ENCODE measurements at regions not wholly inside any gene's neighbourhood (a gene's known extent, or its start where the extent isn't known, plus 50 kb on each side); places are given as distances from the start of the nearest gene placed in this dataset.

DNA sequence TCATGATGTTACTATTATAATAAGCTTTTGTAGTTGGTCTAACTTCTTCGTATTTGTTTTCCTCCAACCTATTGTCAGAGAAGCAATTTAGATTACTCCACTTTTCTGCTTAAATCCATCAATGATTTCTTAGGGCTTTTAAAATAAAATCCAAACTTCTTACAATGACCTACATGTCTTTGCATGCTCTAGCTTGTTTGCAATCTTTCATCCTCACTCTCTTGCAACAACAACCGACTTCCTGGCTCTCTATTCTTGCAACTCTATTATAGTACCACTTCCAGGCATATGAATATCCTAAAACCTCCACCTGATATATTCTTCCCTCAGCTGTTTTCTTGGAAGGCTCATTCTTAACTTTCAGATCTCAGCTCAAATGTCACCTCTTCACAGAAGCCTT is 1288.7 kb downstream of the PLA2G4A start:
- Histone ChIP-seq H4K20me1 (ENCODE audit: insufficient read depth, low read length) (no peaks in the 10 kb centered on the region), H3K4me3 (ENCODE audit: low read depth, low read length, poor library complexity, severe bottlenecking) (no peak overlapping the region), H3K4me2 (ENCODE audit: low read length) (no peak overlapping the region), H3K79me2 (ENCODE audit: insufficient read depth, low read length) (no peaks in the 10 kb centered on the region), H3K27ac (ENCODE audit: low read depth, low read length, poor library complexity, severe bottlenecking) (no peak overlapping the region), H3K9me3 (ENCODE audit: low read length) (no peaks in the 10 kb centered on the region), H3K4me1 (ENCODE audit: insufficient read depth, low read length, severe bottlenecking) (no peaks in the 10 kb centered on the region), H2AFZ (ENCODE audit: low read length) (no peak overlapping the region), H3F3A (ENCODE audit: insufficient read depth, low read length) (no peaks in the 10 kb centered on the region), H3K27me3 (ENCODE audit: insufficient read depth, low read length) (no peaks in the 10 kb centered on the region), H3K36me3 (ENCODE audit: insufficient read depth, low read length) (no peaks in the 10 kb centered on the region), H3K9ac (ENCODE audit: low read length) (no peak overlapping the region), H3K9me2 (ENCODE audit: low read depth, low read length) (no peaks in the 10 kb centered on the region)
- no peak for TF ChIP-seq EZH2 (IDR thresholded peaks at IDR 0.05; ENCODE audit: borderline replicate concordance, low read length)
- TF ChIP-seq, protein P1, sequence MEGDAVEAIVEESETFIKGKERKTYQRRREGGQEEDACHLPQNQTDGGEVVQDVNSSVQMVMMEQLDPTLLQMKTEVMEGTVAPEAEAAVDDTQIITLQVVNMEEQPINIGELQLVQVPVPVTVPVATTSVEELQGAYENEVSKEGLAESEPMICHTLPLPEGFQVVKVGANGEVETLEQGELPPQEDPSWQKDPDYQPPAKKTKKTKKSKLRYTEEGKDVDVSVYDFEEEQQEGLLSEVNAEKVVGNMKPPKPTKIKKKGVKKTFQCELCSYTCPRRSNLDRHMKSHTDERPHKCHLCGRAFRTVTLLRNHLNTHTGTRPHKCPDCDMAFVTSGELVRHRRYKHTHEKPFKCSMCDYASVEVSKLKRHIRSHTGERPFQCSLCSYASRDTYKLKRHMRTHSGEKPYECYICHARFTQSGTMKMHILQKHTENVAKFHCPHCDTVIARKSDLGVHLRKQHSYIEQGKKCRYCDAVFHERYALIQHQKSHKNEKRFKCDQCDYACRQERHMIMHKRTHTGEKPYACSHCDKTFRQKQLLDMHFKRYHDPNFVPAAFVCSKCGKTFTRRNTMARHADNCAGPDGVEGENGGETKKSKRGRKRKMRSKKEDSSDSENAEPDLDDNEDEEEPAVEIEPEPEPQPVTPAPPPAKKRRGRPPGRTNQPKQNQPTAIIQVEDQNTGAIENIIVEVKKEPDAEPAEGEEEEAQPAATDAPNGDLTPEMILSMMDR (IDR thresholded peaks at IDR 0.05; ENCODE audit: low read length): no peak

DNA sequence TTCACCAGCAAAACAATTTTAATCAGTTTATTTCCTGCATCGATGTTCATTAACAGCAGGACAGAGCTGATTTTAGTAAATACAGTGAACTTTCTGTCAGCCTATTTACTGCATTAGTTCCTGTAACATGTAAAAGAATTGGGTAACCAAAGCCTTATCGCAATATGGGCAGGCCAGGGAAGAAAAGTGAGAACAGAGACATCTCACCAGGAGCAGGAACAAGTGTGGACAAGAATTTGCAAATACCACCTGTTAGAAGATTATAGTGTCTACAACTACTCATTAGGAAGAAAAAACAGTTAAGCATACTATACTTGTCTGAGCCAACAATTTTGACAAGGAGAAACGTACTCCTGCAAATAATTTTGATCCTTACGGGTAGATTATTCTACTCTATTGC is 1293.9 kb downstream of the PLA2G4A start:
- Histone ChIP-seq H2AFZ (ENCODE audit: low read length) (no peak overlapping the region), H3F3A (ENCODE audit: insufficient read depth, low read length) (no peaks in the 10 kb centered on the region), H3K36me3 (ENCODE audit: insufficient read depth, low read length) (no peaks in the 10 kb centered on the region), H3K27me3 (ENCODE audit: insufficient read depth, low read length) (no peaks in the 10 kb centered on the region), H3K9ac (ENCODE audit: low read length) (no peak overlapping the region), H3K79me2 (ENCODE audit: insufficient read depth, low read length) (no peaks in the 10 kb centered on the region), H3K9me3 (ENCODE audit: low read length) (no peaks in the 10 kb centered on the region), H3K4me3 (ENCODE audit: low read depth, low read length, poor library complexity, severe bottlenecking) (no peak overlapping the region), H3K4me2 (ENCODE audit: low read length) (no peak overlapping the region), H4K20me1 (ENCODE audit: insufficient read depth, low read length) (no peaks in the 10 kb centered on the region), H3K27ac (ENCODE audit: low read depth, low read length, poor library complexity, severe bottlenecking) (no peak overlapping the region), H3K4me1 (ENCODE audit: insufficient read depth, low read length, severe bottlenecking) (no peaks in the 10 kb centered on the region), H3K9me2 (ENCODE audit: low read depth, low read length) (no peaks in the 10 kb centered on the region)
- no peak for TF ChIP-seq EZH2 (IDR thresholded peaks at IDR 0.05; ENCODE audit: borderline replicate concordance, low read length)
- TF ChIP-seq, protein P1 (IDR thresholded peaks at IDR 0.05; ENCODE audit: low read length): no peak

DNA sequence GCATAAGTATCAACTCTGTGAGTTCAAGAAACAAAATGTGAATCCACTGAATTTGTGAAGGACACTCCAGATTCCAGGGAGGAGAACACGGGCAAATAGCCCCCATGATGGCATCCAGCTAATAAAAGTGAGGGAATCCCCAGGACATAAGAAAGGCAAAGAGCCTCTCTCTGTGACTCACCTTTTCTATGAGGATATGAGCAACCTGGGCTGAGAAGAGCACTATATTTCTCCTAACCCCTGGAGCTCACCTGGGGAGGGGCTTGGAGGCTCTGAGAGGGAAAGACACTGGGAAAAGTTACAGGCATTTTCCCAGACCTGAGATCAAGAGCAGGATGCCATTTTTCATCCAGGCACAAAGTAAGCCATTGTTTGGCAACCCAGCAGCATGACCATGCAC is 1298.8 kb downstream of the PLA2G4A start:
- TF ChIP-seq, protein P1 (IDR thresholded peaks at IDR 0.05; ENCODE audit: low read length): no peak
- TF ChIP-seq EZH2 (IDR thresholded peaks at IDR 0.05; ENCODE audit: borderline replicate concordance, low read length): no peak
- no peak overlapping the region for H3K27ac ChIP-seq (ENCODE audit: low read depth, low read length, poor library complexity, severe bottlenecking)
- H3K36me3 ChIP-seq (ENCODE audit: insufficient read depth, low read length): no peaks in the 10 kb centered on the region
- H3F3A ChIP-seq (ENCODE audit: insufficient read depth, low read length): no peaks in the 10 kb centered on the region
- H3K9me3 ChIP-seq (ENCODE audit: low read length): no peaks in the 10 kb centered on the region
- no peaks in the 10 kb centered on the region for H3K27me3 ChIP-seq (ENCODE audit: insufficient read depth, low read length)
- H3K4me3 ChIP-seq (ENCODE audit: low read depth, low read length, poor library complexity, severe bottlenecking): no peak overlapping the region
- no peak overlapping the region for H2AFZ ChIP-seq (ENCODE audit: low read length)
- no peaks in the 10 kb centered on the region for H3K9me2 ChIP-seq (ENCODE audit: low read depth, low read length)
- no peaks in the 10 kb centered on the region for H3K4me1 ChIP-seq (ENCODE audit: insufficient read depth, low read length, severe bottlenecking)
- H3K4me2 ChIP-seq (ENCODE audit: low read length): no peak overlapping the region
- H3K9ac ChIP-seq (ENCODE audit: low read length): no peak overlapping the region
- H3K79me2 ChIP-seq (ENCODE audit: insufficient read depth, low read length): no peaks in the 10 kb centered on the region
- no peaks in the 10 kb centered on the region for H4K20me1 ChIP-seq (ENCODE audit: insufficient read depth, low read length)
